Liver (tissue), 8 donors: ENCODE measurements at regions not wholly inside any gene's neighbourhood (a gene's known extent, or its start where the extent isn't known, plus 50 kb on each side); places are given as distances from the start of the nearest gene placed in this dataset.
A peak's percentile ranks its signal among the peaks of the same experiment; 100 is the strongest.
"Not testable (repeated sequence)": the region's sequence is repeated elsewhere in the genome, so short reads cannot be mapped to it uniquely, and the experiment has no call there.

Experiments used
- DNase-seq: peaks from one replicate; pipeline ENCODE4 v3.0.0-alpha.2; 2017; ENCODE audit warnings: low spot score
- H3K27ac ChIP-seq, 2 donors: one replicate each; pipeline ENCODE4 v1.7.0; 2013; ENCODE audit warnings: inconsistent platforms in 2 of 2, low read length in 2 of 2, control low read depth in 1 of 2, low read depth in 1 of 2, mild to moderate bottlenecking in 1 of 2
- H3K27me3 ChIP-seq, 4 donors: one replicate each; pipeline versions ENCODE4 v1.6.1 to v1.7.0; 2013; ENCODE audit warnings: low read length in 3 of 4, inconsistent platforms in 1 of 4, mild to moderate bottlenecking in 1 of 4, moderate library complexity in 1 of 4; ENCODE audit not compliant: control insufficient read depth in 4 of 4, insufficient read depth in 4 of 4
- H3K36me3 ChIP-seq, 4 donors: one replicate each; pipeline versions ENCODE4 v1.6.1 to v1.7.0; 2013; ENCODE audit warnings: low read length in 3 of 4, mild to moderate bottlenecking in 3 of 4, low read depth in 1 of 4, moderate library complexity in 1 of 4; ENCODE audit not compliant: control insufficient read depth in 4 of 4, insufficient read depth in 3 of 4
- H3K4me1 ChIP-seq, 4 donors: one replicate each; pipeline versions ENCODE4 v1.6.1 to v1.7.0; 2013; ENCODE audit warnings: low read length in 3 of 4, mild to moderate bottlenecking in 3 of 4, moderate library complexity in 1 of 4; ENCODE audit not compliant: control insufficient read depth in 4 of 4, insufficient read depth in 4 of 4
- H3K4me3 ChIP-seq, 3 donors: one replicate each; pipeline versions ENCODE4 v1.6.1 to v1.7.0; 2013; ENCODE audit warnings: low read length in 3 of 3, control low read depth in 1 of 3, low read depth in 1 of 3, mild to moderate bottlenecking in 1 of 3
- H3K9ac ChIP-seq, 2 donors: one replicate each; pipeline ENCODE4 v1.7.0; 2013; ENCODE audit warnings: low read length in 2 of 2, mild to moderate bottlenecking in 2 of 2, moderate library complexity in 2 of 2, control low read depth in 1 of 2, low read depth in 1 of 2
- H3K9me3 ChIP-seq, 4 donors: one replicate each; pipeline versions ENCODE4 v1.6.1 to v1.7.0; 2013; ENCODE audit warnings: low read length in 3 of 4; ENCODE audit not compliant: control insufficient read depth in 4 of 4
- EGR1 ChIP-seq, 2 donors: IDR thresholded peaks; 2 replicates each; pipeline ENCODE4 v1.6.1; 2016 to 2018; ENCODE audit warnings: antibody characterized with exemption in 2 of 2, low read depth in 2 of 2
- FOXA2 ChIP-seq: IDR thresholded peaks from 2 replicates; pipeline ENCODE4 v1.6.1; 2016; ENCODE audit warnings: antibody characterized with exemption
- HNF4A ChIP-seq, 2 donors: conservative IDR thresholded peaks; 2 replicates each; pipeline ENCODE4 v1.6.1; 2016; ENCODE audit warnings: antibody characterized with exemption in 2 of 2, mild to moderate bottlenecking in 2 of 2
- HNF4G ChIP-seq: IDR thresholded peaks from 2 replicates; pipeline ENCODE4 v1.6.1; 2016; ENCODE audit warnings: antibody characterized with exemption
- JUND ChIP-seq, 2 donors: IDR thresholded peaks; 2 replicates each; pipeline ENCODE4 v1.6.1; 2016; ENCODE audit warnings: antibody characterized with exemption in 2 of 2
- NR2F2 ChIP-seq: IDR thresholded peaks from 2 replicates; pipeline ENCODE4 v1.6.1; 2016; ENCODE audit warnings: antibody characterized with exemption
- RAD21 ChIP-seq, 2 donors: IDR thresholded peaks; 2 replicates each; pipeline ENCODE4 v1.6.1; 2016; ENCODE audit warnings: antibody characterized with exemption in 2 of 2, mild to moderate bottlenecking in 2 of 2
- RXRA ChIP-seq, 2 donors: IDR thresholded peaks; 2 replicates each; pipeline ENCODE4 v1.6.1; 2017 to 2018; ENCODE audit warnings: antibody characterized with exemption in 2 of 2, mild to moderate bottlenecking in 1 of 2
- TAF1 ChIP-seq: conservative IDR thresholded peaks from 2 replicates; pipeline ENCODE4 v1.6.1; 2016; ENCODE audit warnings: antibody characterized with exemption, mild to moderate bottlenecking
- WGBS: extraction: QIAGEN DNeasy Blood & Tissue Kit; methylation state at CpG from one replicate; pipeline ENCODE4 v1.1.7; 2013; 5-methylcytosine and 5-hydroxymethylcytosine counted together
- TF ChIP-seq, protein P1 (sequence below): IDR thresholded peaks from 2 replicates; pipeline ENCODE4 v1.6.1; 2016; ENCODE audit warnings: antibody characterized with exemption
- TF ChIP-seq, protein P2 (sequence below): IDR thresholded peaks from 2 replicates; pipeline ENCODE4 v1.6.1; 2016; ENCODE audit warnings: antibody characterized with exemption
- TF ChIP-seq, protein P3 (sequence below): fragments of 150-350 bp; IDR thresholded peaks from 2 replicates; pipeline ENCODE4 v1.5.1; 2017; ENCODE audit warnings: improper control_type of control experiment, low read depth, low read length; ENCODE audit not compliant: missing input control
- donor health status: healthy.
- donor health status: healthy.
- donor health status: healthy.
- donor health status: healthy.
- donor health status: healthy.

DNA sequence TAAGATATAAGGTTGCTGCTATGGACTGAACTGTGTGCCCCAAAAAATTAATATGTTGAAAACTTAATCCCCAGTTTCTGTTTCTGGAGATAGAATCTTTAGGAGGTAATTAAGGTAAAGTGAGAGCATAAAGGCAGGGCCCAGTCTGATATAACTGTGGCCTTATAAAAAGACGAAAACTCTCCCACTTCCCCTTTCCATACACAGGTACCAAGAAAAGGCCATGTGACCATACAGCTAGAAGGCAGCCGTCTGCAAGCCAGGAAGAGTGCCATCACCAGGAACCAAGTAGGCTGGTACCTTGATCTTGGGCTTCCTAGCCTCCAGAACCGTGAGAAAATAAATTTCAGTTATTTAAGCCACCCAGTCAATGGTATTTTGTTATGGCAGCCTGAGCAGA, 550.3 kb downstream of the SMARCA1 start:
- no peak overlapping the region for H3K27ac ChIP-seq
- H3K4me1 ChIP-seq = peaks cover 0 to 3% (median 0%) of the 10 kb centered on the region in 4 donors
- H3K9ac ChIP-seq = no peak overlapping the region
- no peaks in the 10 kb centered on the region for H3K9me3 ChIP-seq
- 88% methylated on average over 3 of the region's 3 CpGs for WGBS
- TF ChIP-seq JUND (IDR thresholded peaks at IDR 0.05) (no peak), RXRA (IDR thresholded peaks at IDR 0.05) (no peak), HNF4G (no peak), EGR1 (IDR thresholded peaks at IDR 0.05; ENCODE audit: low read depth in 2 of 2) (no peak), TAF1 (no peak)
- TF ChIP-seq, protein P1, sequence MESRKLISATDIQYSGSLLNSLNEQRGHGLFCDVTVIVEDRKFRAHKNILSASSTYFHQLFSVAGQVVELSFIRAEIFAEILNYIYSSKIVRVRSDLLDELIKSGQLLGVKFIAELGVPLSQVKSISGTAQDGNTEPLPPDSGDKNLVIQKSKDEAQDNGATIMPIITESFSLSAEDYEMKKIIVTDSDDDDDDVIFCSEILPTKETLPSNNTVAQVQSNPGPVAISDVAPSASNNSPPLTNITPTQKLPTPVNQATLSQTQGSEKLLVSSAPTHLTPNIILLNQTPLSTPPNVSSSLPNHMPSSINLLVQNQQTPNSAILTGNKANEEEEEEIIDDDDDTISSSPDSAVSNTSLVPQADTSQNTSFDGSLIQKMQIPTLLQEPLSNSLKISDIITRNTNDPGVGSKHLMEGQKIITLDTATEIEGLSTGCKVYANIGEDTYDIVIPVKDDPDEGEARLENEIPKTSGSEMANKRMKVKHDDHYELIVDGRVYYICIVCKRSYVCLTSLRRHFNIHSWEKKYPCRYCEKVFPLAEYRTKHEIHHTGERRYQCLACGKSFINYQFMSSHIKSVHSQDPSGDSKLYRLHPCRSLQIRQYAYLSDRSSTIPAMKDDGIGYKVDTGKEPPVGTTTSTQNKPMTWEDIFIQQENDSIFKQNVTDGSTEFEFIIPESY = no peak
- TF ChIP-seq, protein P2, sequence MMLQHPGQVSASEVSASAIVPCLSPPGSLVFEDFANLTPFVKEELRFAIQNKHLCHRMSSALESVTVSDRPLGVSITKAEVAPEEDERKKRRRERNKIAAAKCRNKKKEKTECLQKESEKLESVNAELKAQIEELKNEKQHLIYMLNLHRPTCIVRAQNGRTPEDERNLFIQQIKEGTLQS = no peak
- H3K36me3 ChIP-seq = no peaks in the 10 kb centered on the region
- DNase-seq = no peak
- H3K27me3 ChIP-seq = no peaks in the 10 kb centered on the region
- H3K4me3 ChIP-seq = no peak overlapping the region

DNA sequence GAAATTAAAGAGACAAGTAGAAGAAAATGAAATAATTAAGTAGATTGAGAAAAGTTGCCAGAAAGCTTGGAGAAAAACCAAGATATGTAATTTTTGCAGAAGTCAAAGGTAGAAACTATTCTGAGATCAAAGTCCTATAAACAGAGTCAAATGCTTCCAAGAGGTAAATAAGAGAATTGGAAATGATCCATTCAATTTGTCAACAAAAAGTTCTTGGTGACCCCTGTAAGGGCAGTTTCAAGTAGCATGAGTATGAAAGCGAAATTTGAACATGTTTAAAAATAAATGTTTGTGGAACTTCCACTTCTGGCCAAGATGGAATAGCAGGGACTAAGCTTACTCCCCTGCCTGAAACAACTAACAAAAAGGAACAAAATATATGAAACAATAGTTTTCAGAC, 562.0 kb downstream of the SMARCA1 start:
- TF ChIP-seq HNF4A (conservative IDR thresholded peaks at IDR 0.05) (peak in 1 of 2 donors; percentile 31), RAD21 (IDR thresholded peaks at IDR 0.05) (no peak)
- 33% methylated on average over 1 of the region's 1 CpG for WGBS
- Histone ChIP-seq H3K27me3 (no peaks in the 10 kb centered on the region), H3K4me3 (no peak overlapping the region), H3K27ac (no peak overlapping the region), H3K4me1 (peaks cover 0 to 5% (median 2%) of the 10 kb centered on the region in 4 donors), H3K36me3 (no peaks in the 10 kb centered on the region), H3K9me3 (no peaks in the 10 kb centered on the region), H3K9ac (no peak overlapping the region)
- no peak for DNase-seq

DNA sequence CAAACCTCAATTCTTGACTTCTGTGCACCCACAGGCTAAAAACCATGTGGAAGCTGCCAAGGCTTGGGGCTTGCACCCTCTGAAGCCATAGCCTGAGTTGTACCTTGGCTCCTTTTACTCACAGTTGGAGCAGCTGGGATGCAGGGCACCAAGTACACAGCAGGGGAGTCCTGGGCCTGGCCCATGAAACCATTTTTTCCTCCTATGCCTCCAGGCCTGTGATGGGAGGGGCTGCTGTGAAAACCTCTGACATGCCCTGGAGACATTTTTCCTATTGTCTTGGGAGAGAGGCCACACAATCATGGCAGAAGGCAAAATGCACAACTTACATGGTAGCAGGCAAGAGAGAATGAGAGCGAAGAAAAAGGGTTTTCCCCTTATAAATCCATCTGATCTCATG, 568.6 kb downstream of the SMARCA1 start:
- not testable (repeated sequence) for DNase-seq, H3K4me1 ChIP-seq, H3K36me3 ChIP-seq, H3K27ac ChIP-seq, H3K4me3 ChIP-seq, H3K9me3 ChIP-seq, H3K9ac ChIP-seq, H3K27me3 ChIP-seq
- 100% methylated on average over 1 of the region's 1 CpG for WGBS

DNA sequence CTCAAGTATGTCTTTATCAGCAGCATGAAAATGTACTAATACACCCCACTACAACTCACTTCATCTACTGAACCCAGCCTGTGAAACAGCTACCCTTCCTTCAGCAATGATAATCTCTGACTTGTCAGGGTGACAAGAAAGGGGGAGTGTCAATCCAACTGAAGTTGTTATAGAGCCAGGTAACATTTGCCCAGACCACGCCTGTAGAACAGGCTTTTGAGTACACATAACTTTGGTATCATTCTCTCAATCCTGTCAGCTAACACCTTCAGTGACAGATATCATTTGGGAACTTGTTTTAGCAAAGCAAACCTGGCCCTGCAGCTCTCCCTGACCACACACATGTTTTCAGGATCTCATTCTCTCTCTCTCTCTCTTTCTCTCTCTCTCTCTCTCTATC, 592.2 kb downstream of the SMARCA1 start:
- WGBS = 43% methylated on average over 1 of the region's 1 CpG
- TF ChIP-seq, protein P3, sequence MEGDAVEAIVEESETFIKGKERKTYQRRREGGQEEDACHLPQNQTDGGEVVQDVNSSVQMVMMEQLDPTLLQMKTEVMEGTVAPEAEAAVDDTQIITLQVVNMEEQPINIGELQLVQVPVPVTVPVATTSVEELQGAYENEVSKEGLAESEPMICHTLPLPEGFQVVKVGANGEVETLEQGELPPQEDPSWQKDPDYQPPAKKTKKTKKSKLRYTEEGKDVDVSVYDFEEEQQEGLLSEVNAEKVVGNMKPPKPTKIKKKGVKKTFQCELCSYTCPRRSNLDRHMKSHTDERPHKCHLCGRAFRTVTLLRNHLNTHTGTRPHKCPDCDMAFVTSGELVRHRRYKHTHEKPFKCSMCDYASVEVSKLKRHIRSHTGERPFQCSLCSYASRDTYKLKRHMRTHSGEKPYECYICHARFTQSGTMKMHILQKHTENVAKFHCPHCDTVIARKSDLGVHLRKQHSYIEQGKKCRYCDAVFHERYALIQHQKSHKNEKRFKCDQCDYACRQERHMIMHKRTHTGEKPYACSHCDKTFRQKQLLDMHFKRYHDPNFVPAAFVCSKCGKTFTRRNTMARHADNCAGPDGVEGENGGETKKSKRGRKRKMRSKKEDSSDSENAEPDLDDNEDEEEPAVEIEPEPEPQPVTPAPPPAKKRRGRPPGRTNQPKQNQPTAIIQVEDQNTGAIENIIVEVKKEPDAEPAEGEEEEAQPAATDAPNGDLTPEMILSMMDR = no peak
- no peak for TF ChIP-seq NR2F2
- no peak for TF ChIP-seq FOXA2
- TF ChIP-seq TAF1 = no peak
- TF ChIP-seq RXRA (IDR thresholded peaks at IDR 0.05) = no peak
- DNase-seq = no peak
- no peaks in the 10 kb centered on the region for H3K36me3 ChIP-seq
- no peak overlapping the region for H3K27ac ChIP-seq
- H3K9ac ChIP-seq = no peak overlapping the region
- no peak overlapping the region for H3K4me3 ChIP-seq
- no peaks in the 10 kb centered on the region for H3K9me3 ChIP-seq
- H3K4me1 ChIP-seq = peaks cover 3 to 21% (median 19%) of the 10 kb centered on the region in 4 donors
- no peaks in the 10 kb centered on the region for H3K27me3 ChIP-seq
